ENCODE measurements at regions not wholly inside any gene's neighbourhood (a gene's known extent, or its start where the extent isn't known, plus 50 kb on each side); places are given as distances from the start of the nearest gene placed in this dataset.

DNA sequence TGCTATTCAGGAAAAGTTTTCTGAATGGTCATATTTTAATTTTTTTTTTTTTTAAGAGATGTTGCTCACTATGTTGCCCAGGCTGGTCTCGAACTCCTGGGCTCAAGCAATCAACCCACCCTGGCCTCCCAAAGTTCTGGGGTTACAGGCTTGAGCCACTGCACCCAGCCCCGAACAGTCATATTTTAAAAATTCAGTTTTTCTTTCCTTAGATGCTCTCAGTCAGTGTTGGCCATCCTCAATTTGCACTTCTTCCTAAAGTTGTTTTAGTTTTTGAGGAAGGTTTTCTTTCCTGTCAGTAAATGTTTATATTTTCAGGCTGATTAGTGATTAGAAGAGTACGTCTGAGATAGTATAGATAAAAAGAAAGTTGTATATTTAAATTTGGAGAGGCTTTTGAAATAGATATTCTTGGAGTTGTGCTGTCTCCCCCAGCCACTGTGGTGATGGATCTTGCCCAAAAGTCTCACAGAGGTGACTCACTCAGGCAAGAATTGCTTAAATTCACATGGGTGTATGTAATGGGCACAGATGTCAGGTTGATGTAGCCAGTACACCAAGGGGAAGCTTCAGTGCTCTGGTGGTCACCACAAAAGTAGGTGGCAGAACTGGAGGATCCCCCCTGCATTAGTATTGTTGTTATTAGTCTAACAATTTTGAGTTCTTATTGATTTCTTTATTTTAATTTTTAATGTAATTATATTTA lies 72.2 kb upstream of the ELOVL6 start:
- POLR2A ChIA-PET = interaction anchor here (0.7 to 1.2 kb wide), 5 partner anchors 12 to 525 kb away, joined by 3 to 4 read pairs (median 4); no protein-coding TSS in a partner anchor
- no TSS peak for BruUV-seq (replicated peaks)

GRCh38 chr4:110268790-110269189 lies 70.4 kb upstream of the ELOVL6 start:
- TF ChIP-seq EZH2phosphoT487 (IDR thresholded peaks at IDR 0.05; ENCODE audit: borderline replicate concordance, low read depth, low read length) (no peak), CTCF (conservative IDR thresholded peaks at IDR 0.05; ENCODE audit: low read length) (no peak)
- Histone ChIP-seq H3K27ac (ENCODE audit: low read depth, low read length, poor library complexity, severe bottlenecking) (no peak overlapping the region), H4K20me1 (ENCODE audit: insufficient read depth, low read length) (no peaks in the 10 kb centered on the region), H3K9me2 (ENCODE audit: insufficient read depth, low read length) (no peaks in the 10 kb centered on the region), H3K4me2 (ENCODE audit: low read length) (no peak overlapping the region), H3K79me2 (ENCODE audit: insufficient read depth, low read depth, low read length) (no peaks in the 10 kb centered on the region), H2AFZ (ENCODE audit: low read length) (no peak overlapping the region), H3K4me1 (ENCODE audit: insufficient read depth, low read length, poor library complexity, severe bottlenecking) (no peaks in the 10 kb centered on the region), H3K36me3 (ENCODE audit: insufficient read depth, low read length) (no peaks in the 10 kb centered on the region), H3K9me3 (ENCODE audit: low read length) (no peaks in the 10 kb centered on the region), H3K4me3 (ENCODE audit: low read depth, low read length, poor library complexity, severe bottlenecking) (no peak overlapping the region)
- no TSS peak for BruUV-seq (replicated peaks)
- POLR2A ChIA-PET = no interaction called here
- intact Hi-C loops (cut with micrococcal nuclease; ENCODE audit: unreplicated experiment) = no loop called here
- DNase-seq (ENCODE audit: low spot score) = no peak
- CTCF ChIA-PET (ENCODE audit: unreplicated experiment) = no interaction called here

More for the DNA sequence above, 72.2 kb upstream of the ELOVL6 start:
- intact Hi-C loops (cut with micrococcal nuclease; ENCODE audit: unreplicated experiment) = no loop called here
- Histone ChIP-seq H3K4me1 (ENCODE audit: insufficient read depth, low read length, poor library complexity, severe bottlenecking) (no peaks in the 10 kb centered on the region), H3K79me2 (ENCODE audit: insufficient read depth, low read depth, low read length) (no peaks in the 10 kb centered on the region), H3K36me3 (ENCODE audit: insufficient read depth, low read length) (no peaks in the 10 kb centered on the region), H3K4me2 (ENCODE audit: low read length) (no peak overlapping the region), H3K9me2 (ENCODE audit: insufficient read depth, low read length) (no peaks in the 10 kb centered on the region), H3K4me3 (ENCODE audit: low read depth, low read length, poor library complexity, severe bottlenecking) (no peak overlapping the region), H3K27ac (ENCODE audit: low read depth, low read length, poor library complexity, severe bottlenecking) (no peak overlapping the region), H3K9me3 (ENCODE audit: low read length) (no peaks in the 10 kb centered on the region), H2AFZ (ENCODE audit: low read length) (no peak overlapping the region), H4K20me1 (ENCODE audit: insufficient read depth, low read length) (no peaks in the 10 kb centered on the region)
- TF ChIP-seq CTCF (conservative IDR thresholded peaks at IDR 0.05; ENCODE audit: low read length) (no peak), EZH2phosphoT487 (IDR thresholded peaks at IDR 0.05; ENCODE audit: borderline replicate concordance, low read depth, low read length) (no peak)
- CTCF ChIA-PET (ENCODE audit: unreplicated experiment) = no interaction called here
- no peak for DNase-seq (ENCODE audit: low spot score)

- Histone ChIP-seq H3K9me3 (ENCODE audit: low read length) (no peaks in the 10 kb centered on the region), H4K20me1 (ENCODE audit: insufficient read depth, low read length) (no peaks in the 10 kb centered on the region), H3K4me3 (ENCODE audit: low read depth, low read length, poor library complexity, severe bottlenecking) (no peak overlapping the region), H3K4me1 (ENCODE audit: insufficient read depth, low read length, poor library complexity, severe bottlenecking) (no peaks in the 10 kb centered on the region), H3K36me3 (ENCODE audit: insufficient read depth, low read length) (no peaks in the 10 kb centered on the region), H3K27ac (ENCODE audit: low read depth, low read length, poor library complexity, severe bottlenecking) (no peak overlapping the region), H2AFZ (ENCODE audit: low read length) (no peak overlapping the region), H3K4me2 (ENCODE audit: low read length) (no peak overlapping the region), H3K9me2 (ENCODE audit: insufficient read depth, low read length) (no peaks in the 10 kb centered on the region), H3K79me2 (ENCODE audit: insufficient read depth, low read depth, low read length) (no peaks in the 10 kb centered on the region)
- CTCF ChIA-PET (ENCODE audit: unreplicated experiment) = no interaction called here
- POLR2A ChIA-PET = no interaction called here
- BruUV-seq (replicated peaks) = no TSS peak
- TF ChIP-seq EZH2phosphoT487 (IDR thresholded peaks at IDR 0.05; ENCODE audit: borderline replicate concordance, low read depth, low read length) (no peak), CTCF (conservative IDR thresholded peaks at IDR 0.05; ENCODE audit: low read length) (no peak)
- intact Hi-C loops (cut with micrococcal nuclease; ENCODE audit: unreplicated experiment) = no loop called here
- DNase-seq (ENCODE audit: low spot score) = no peak
Measured at GRCh38 chr4:110268352-110268751, 69.9 kb upstream of the ELOVL6 start.

All from OCI-LY7 (cell line).